ENCODE measurements at regions not wholly inside any gene's neighbourhood (a gene's known extent, or its start where the extent isn't known, plus 50 kb on each side); places are given as distances from the start of the nearest gene placed in this dataset.

DNA sequence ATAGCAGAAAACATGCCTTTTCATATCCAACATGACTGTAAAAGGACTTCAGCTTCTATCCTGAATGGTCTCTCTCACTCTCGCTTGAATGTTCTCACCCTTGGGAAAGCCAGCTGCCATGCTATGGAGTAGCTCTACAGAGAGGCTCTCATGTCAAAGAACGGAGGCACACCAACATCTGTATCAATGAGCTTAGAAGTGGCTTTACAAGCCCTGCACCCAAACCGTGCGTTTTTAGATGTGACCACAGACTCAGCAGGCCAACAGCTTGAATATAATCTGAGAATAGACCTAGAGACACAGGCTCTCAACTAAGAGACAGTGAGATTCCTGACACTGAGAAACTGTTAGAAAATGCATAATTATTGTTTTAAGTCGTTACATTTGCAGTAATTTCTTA is 1231.6 kb upstream of the CDH9 start:
- Histone ChIP-seq H3K14ac (ENCODE audit: insufficient read depth, low read length) (no peak overlapping the region), H3K23me2 (ENCODE audit: insufficient read length, low read depth, low read length, poor library complexity, severe bottlenecking) (no peaks in the 10 kb centered on the region), H2AFZ (ENCODE audit: low read length) (no peak overlapping the region), H3T11ph (ENCODE audit: low read length) (no peak overlapping the region), H3K79me1 (ENCODE audit: insufficient read depth, low read depth, low read length, poor library complexity, severe bottlenecking) (no peaks in the 10 kb centered on the region), H2BK5ac (ENCODE audit: insufficient read length, low read length) (no peak overlapping the region), H4K8ac (replicated peaks; ENCODE audit: insufficient read length, low read depth, low read length) (no peak overlapping the region), H3K4me2 (ENCODE audit: insufficient read depth, insufficient read length, low read length) (no peak overlapping the region), H3K56ac (ENCODE audit: insufficient read length, low read depth, low read length) (no peak overlapping the region), H3K23ac (ENCODE audit: insufficient read length, low read depth, low read length) (no peak overlapping the region), H4K20me1 (ENCODE audit: control insufficient read depth, insufficient read depth, insufficient read length) (no peaks in the 10 kb centered on the region), H2BK120ac (ENCODE audit: low read depth, low read length, poor library complexity, severe bottlenecking) (no peak overlapping the region), H4K5ac (ENCODE audit: insufficient read length, low read depth, low read length) (no peak overlapping the region), H3K18ac (ENCODE audit: insufficient read length, low read depth, low read length) (no peak overlapping the region), H2BK20ac (ENCODE audit: low read depth, low read length, poor library complexity, severe bottlenecking) (no peak overlapping the region), H3K9ac (ENCODE audit: extremely low read depth, insufficient read length, low read length) (no peak overlapping the region), H3K79me2 (ENCODE audit: insufficient read depth, low read length) (no peaks in the 10 kb centered on the region), H3K4ac (ENCODE audit: low read depth, low read length) (no peak overlapping the region), H3K27ac (ENCODE audit: insufficient read length, low read depth, low read length) (no peak overlapping the region), H2AK5ac (ENCODE audit: insufficient read length, low read length) (no peak overlapping the region), H3K27me3 (ENCODE audit: insufficient read depth, low read length) (no peaks in the 10 kb centered on the region), H2BK15ac (ENCODE audit: low read depth, low read length) (no peak overlapping the region), H3K4me1 (ENCODE audit: insufficient read depth, low read length) (no peaks in the 10 kb centered on the region; the same call in 1 of the 2 replicates), H2BK12ac (ENCODE audit: insufficient read length, low read depth, low read length) (no peak overlapping the region), H3K9me3 (ENCODE audit: control insufficient read depth, low read depth, low read length) (no peaks in the 10 kb centered on the region), H4K91ac (ENCODE audit: insufficient read length, low read depth, low read length) (no peak overlapping the region)
- H3K27ac Mint-ChIP-seq: no peak overlapping the region
- H3K4me1 Mint-ChIP-seq: peaks cover 5% of the 10 kb centered on the region in 2 experiments; a peak in 3 of 4 replicates
- H3K4me3 Mint-ChIP-seq: no peak overlapping the region
- no peak for TF ChIP-seq CTCF (conservative IDR thresholded peaks at IDR 0.05)
- peaks cover 4 to 5% of the 10 kb centered on the region in 2 experiments; a peak in 3 of 5 replicates for H3K9me3 Mint-ChIP-seq
- no peaks in the 10 kb centered on the region; a peak in 1 of 7 replicates for H3K36me3 Mint-ChIP-seq (ENCODE audit: insufficient read depth in 1 of 3, low read depth in 3 of 3)
- no peak for DNase-seq
- WGBS (ENCODE audit: extremely low coverage, insufficient read length, low lambda C conversion rate): no CpG with 5 or more reads among the region's 5 CpGs
- no peaks in the 10 kb centered on the region; the same call in 1 of the 2 replicates for H3K27me3 Mint-ChIP-seq (ENCODE audit: low read depth)

All from H9 (cell line).